Left cardiac atrium (tissue), 4 donors: ENCODE measurements at regions not wholly inside any gene's neighbourhood (a gene's known extent, or its start where the extent isn't known, plus 50 kb on each side); places are given as distances from the start of the nearest gene placed in this dataset.

Source experiments
- ATAC-seq, 2 donors: fragments of 200-7000 bp; cut with Tn5 transposase; one replicate each; pipeline ENCODE4 v1.9.1; 2020; ENCODE audit warnings: mild to moderate bottlenecking in 2 of 2, moderate library complexity in 2 of 2
- DNase-seq: peaks from one replicate; pipeline ENCODE4 v3.0.0-alpha.2; 2020
- intact Hi-C, 2 donors: fragments of 100-400 bp; cut with DNase I; formaldehyde crosslinking; loops; one replicate each; pipeline versions ENCODE4 v1.14.1 to v1.15.1; 2022 to 2023
- donor health status: DM: no; HTN: yes; CAD: no.
- donor health status: DM: no; HTN: yes; CAD: no; lungs with severe emphysema.
- donor health status: DM: yes; HTN: yes; CAD: no.
- donor health status: Dilated cardiomyopathy.

GRCh38 chr3:190790185-190790584, 72.3 kb downstream of the GMNC start:
- intact Hi-C loops = no loop called here
- ATAC-seq = no peak
- DNase-seq = no peak

DNA sequence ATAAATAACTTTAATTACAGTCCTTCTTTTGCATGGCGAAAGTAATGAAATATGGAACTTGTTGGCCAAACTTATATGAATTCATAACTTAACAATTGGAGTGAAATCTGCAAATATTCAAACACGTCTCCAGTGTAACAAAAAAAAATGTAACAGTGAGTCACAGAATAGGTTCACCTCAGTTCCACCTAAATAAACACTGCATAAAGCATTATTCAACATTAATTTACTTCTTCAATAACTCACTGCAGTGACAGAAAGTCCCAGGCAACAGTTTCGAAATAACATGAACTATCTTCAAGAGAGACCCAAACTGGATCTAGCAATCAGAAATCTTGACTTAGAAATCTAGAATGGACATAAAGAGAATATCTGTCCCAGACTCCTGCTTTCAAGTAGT, 75.6 kb downstream of the GMNC start:
- ATAC-seq = no peak
- intact Hi-C loops = no loop called here
- DNase-seq = no peak

DNA sequence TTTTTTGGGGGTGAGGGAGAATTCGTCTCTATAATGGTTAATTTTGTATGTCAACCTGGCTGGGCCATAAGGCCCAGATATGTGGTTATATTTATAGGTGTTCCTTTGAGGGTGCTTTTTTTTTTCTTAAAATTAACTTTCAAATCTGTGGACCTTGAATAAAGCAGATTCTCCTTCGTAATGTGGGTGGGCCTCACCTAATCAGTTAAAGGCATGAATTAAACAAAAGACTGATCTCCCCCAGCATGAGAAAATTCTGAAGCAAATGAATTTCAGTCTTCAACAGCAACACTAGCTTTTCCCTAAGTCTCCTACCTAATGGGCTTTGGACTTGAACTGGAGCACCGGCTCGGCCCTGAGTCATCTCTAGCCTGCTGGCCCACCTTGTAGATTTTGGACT, 77.4 kb downstream of the GMNC start:
- intact Hi-C loops = no loop called here
- no peak for DNase-seq
- no peak for ATAC-seq

GRCh38 chr3:190780524-190780923, 82.0 kb downstream of the GMNC start:
- DNase-seq (no peak), ATAC-seq (no peak)
- intact Hi-C loops = no loop called here

DNA sequence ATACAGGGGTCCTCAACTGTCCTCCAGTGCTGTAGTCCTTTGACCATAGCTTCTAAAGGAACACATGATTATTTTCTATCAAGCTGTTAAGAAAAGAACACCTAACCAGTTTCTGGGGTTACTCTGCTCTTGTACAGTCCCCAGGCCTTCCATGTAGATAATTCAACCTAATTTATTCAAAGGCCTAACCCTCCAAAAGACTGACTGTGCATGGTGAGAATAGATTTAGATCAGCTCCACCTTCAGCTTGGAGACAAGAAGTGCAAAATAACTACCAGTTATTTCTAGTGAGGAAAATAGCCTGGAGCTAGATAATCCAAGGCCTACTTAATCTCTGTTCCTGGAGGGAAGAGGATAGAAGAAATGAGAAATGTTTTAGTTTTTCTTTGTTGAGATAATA, 87.9 kb downstream of the GMNC start:
- no peak for DNase-seq
- no peak for ATAC-seq
- intact Hi-C loops = loop anchor here in 1 of 2 donors (2.0 kb wide), 1 partner anchor 30 kb away; no protein-coding TSS in a partner anchor

- ATAC-seq (peak; percentile 80 to 97), DNase-seq (peak; percentile 23)
- intact Hi-C loops = loop anchor here in 1 of 2 donors (2.0 kb wide), 1 partner anchor 31 kb away; no protein-coding TSS in a partner anchor
Measured at GRCh38 chr3:190773948-190774347, 88.5 kb downstream of the GMNC start.

GRCh38 chr3:190772831-190773230, 89.7 kb downstream of the GMNC start:
- ATAC-seq (no peak), DNase-seq (no peak)
- intact Hi-C loops = no loop called here

DNA sequence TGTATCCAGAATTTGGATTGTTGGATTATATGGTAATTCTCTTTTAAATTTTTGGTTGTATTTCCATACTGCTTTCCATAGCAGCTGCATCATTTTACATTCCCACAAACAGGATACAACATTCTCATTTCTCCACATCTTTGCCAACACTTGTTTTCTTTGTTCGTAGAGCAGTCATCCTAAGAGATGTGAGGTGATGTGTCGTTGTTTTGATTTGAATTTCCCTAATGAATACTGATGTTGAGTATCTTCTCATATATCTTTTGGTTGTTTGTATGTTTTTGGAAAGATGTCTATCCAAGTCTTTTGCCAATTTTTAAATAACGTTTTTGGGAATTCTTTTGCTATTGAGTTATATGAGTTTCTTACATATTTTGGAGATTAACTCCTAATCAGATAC, 93.6 kb downstream of the GMNC start:
- ATAC-seq = no peak
- no peak for DNase-seq
- intact Hi-C loops = no loop called here

DNA sequence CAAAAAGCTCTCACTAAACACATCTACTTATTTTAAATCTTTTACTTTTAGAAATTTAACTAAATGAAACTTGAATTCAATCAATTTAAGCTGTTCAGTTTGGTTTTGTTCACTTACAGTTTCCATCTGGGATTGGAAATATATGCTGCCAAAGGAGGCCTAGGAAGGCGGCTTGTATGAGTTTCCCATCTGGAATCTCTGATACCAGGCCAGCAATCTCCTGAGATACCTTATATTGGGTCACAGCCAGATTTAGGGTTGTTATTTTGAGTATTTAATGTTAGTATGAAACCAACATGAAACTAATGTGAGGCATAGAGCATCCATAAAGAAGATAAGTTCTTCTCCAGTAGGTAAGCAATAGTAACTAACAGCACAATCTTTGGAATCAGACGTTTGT, 94.6 kb downstream of the GMNC start:
- no peak for DNase-seq
- intact Hi-C loops = no loop called here
- ATAC-seq = no peak

DNA sequence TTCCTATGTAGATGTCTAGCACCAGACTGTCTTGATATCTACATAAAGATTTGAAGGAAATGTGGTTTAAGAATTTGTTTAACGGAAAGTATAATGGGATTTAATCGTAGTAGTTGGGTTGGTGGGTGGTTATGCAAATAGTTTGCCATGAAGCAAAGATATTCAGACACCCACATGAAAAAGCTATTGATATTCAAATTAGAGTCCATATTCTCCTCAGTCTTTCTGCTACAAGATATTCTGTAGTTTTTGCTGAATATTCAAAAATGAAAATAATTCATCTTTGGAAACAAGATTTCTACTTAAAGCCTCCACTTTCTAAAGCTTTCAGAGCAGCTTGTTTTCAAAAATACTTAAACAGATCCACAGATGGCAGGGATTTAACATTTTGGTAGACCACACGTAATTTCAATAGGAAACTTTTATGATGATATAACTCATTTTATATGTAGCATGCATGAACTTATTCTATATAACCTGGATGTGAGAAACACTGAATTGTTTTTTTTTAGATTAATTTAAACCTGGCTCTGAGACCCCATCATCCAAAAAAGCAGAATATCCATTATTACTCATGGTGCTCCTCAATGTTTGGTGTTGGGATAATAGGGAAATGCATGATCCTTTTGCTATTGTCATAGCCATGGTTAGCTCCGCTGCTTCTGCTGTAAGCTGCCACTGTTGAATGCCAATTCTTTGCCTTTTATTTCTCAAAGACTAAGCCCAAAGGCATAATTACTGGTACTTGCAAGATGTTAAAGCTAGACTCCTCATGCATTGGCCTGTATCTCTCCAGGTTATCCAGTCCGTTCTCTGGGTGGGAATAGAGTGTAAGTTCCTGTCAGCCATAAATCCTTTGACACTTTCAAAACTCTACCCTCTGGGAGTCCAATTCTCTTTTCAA, 98.0 kb downstream of the GMNC start:
- DNase-seq (no peak), ATAC-seq (no peak)
- intact Hi-C loops = no loop called here

DNA sequence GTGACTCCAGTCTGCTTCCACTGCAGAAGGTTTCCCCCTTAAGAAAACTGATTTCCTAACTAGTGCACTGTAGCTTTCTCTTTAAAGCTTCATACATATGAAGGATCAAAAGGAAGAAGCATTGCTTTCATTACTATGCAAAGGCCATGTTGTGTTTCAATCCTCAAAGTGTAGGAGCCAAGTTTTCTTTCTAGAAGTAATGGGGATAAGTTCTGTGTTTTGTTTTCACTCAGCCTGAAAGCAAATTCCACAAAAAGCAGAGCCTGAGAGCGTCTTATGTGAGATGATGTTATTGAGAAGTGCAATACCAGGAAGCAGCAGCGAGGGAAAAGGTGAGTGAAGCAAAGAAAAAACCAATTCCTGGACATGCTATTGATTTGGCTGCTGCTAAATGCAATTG, 99.7 kb downstream of the GMNC start:
- intact Hi-C loops = no loop called here
- ATAC-seq = no peak
- no peak for DNase-seq

- ATAC-seq (no peak), DNase-seq (no peak)
- intact Hi-C loops = no loop called here
Measured at GRCh38 chr3:190747571-190747970, 114.9 kb downstream of the GMNC start.

GRCh38 chr3:190746986-190747385, 115.5 kb downstream of the GMNC start:
- ATAC-seq (no peak), DNase-seq (no peak)
- intact Hi-C loops = no loop called here

- DNase-seq (no peak), ATAC-seq (no peak)
- intact Hi-C loops = no loop called here
Measured at GRCh38 chr3:190746531-190746930, 116.0 kb downstream of the GMNC start.

DNA sequence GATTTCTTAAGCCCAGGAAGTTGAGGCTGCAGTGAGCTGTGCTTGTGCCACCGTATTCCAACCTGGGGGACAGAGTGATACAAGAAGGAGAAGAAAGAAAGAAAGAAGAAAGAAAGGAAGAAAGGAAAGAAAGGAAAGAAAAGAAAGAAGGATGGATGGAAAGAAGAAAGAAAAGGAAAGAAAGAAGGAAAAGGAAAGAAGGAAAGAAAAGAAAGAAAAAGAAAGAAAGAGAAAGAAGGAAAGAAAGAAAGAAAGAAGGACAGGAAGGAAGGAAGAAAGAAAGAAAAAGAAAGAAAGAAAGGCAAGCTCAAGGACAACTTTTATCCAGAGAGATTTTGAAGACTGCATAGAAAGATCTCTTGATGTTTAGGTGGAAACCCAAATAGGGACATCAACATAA, 120.7 kb downstream of the GMNC start:
- no peak for DNase-seq
- no peak for ATAC-seq
- intact Hi-C loops = no loop called here

DNA sequence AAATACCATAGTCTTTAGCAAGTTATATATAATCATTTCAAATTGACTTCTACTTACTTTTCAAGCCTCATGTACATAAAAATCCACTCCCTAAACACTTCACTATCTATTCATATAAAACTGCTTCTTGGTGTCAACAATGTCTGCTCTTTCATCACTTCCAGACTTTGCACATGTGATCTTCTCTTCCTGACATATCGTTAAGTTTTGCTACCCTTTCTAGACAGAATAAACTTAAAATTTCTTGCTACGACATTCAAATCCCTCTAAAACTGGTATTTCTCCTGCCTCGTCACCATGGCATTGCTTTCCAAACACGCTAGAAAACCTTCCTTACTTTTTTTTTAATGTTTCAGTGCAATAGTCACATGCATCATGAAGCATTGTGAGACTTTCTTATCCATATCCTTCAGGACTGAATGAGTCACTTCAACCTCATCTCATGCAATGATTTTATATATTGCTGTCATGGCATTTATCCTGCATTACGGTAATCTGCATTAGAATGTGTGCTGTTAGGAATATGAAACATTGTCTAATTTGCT, 122.8 kb downstream of the GMNC start:
- intact Hi-C loops = no loop called here
- DNase-seq = no peak
- ATAC-seq = no peak

DNA sequence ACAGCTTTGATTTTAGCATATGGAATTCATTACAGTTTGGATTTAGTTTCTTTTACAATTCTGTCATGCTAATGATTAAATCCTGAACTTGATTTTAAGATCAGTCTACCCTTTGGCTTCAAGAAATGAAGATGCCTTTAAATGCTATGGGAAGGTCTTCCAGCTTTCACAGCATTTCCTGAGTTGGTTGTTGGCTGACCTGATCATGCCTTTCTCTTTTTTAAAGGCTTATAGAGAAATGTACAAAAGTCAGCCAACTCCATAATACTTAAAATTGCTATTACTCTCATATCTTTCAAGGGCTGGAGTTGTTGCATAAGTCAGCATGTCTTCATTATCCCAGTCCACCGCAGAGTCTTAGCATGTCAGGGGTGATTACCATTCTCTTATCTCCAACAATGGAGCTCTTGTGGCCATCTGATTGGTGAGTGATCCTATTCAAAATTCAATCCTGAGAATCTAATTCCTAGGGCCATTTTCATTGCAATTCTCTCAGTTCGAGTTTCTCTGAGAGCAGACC, 123.8 kb downstream of the GMNC start:
- intact Hi-C loops = no loop called here
- no peak for ATAC-seq
- DNase-seq = no peak

- ATAC-seq (no peak), DNase-seq (no peak)
- intact Hi-C loops = no loop called here
Measured at GRCh38 chr3:190737446-190737845, 125.0 kb downstream of the GMNC start.

GRCh38 chr3:190734490-190734889, 128.0 kb downstream of the GMNC start:
- intact Hi-C loops = no loop called here
- DNase-seq (no peak), ATAC-seq (no peak)

DNA sequence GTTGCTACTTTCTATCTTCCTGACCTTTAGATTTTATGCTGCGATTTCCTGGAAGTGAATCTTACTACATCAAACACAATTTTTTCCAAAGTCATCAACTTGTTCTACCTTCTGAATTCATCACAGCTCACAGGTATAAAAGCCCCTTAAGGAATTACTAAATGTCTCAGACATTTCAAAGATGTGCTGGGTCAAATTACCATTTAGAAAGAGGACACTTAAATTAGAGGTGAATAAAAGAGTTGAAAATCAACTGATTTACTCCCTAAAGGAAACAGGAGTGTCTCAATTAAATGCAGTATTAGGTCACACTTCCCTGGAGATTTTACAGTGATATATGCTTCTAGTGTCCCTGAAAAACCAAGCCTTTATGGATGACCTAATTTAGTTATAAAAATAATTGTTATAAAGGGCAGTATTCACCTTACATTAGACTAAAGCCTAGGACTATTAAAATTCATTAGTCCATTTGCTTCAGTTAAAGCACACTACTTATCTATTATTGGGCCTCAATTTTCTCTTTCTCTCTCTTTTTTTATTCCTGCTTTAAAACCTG, 128.8 kb downstream of the GMNC start:
- DNase-seq = no peak
- ATAC-seq = no peak
- intact Hi-C loops = no loop called here

DNA sequence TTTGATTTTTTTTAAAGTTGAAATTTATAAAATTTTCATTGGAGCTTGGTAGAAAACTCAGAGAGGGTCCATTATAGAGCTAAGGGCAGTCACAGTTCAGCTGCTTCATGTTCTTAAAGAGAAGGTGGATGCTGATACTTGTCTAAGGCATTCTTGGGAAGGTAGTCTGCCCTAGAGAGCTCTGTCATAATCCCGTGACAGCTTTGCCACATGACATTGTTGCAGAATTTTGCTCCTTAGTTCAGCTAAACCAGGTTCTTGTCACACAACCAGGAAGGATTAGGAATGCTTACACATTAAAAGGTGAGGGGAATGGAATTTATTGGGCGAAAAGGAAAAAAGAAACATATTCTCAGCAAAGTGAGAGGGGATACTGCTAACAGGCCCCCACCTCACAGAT, 130.9 kb downstream of the GMNC start:
- DNase-seq (no peak), ATAC-seq (no peak)
- intact Hi-C loops = no loop called here
